SK-N-SH (cell line): ENCODE measurements at regions not wholly inside any gene's neighbourhood (a gene's known extent, or its start where the extent isn't known, plus 50 kb on each side); places are given as distances from the start of the nearest gene placed in this dataset.

Experiments
- CTCF ChIA-PET: fragments of 300-600, 350-600 bp; formaldehyde crosslinking; extraction: SDS; loops from one replicate; lab custom pipeline; 2021; lab: Yijun Ruan, JAX
- POLR2A ChIA-PET: fragments of 350-600 bp; sonication (Branson Sonifier 250); formaldehyde crosslinking; extraction: SDS; loops from one replicate; lab custom pipeline; 2020; ENCODE audit warnings: antibody characterized with exemption, inconsistent platforms; lab: Yijun Ruan, JAX
- DNase-seq: peaks from one replicate; pipeline ENCODE4 v3.0.0; 2012
- H2AFZ ChIP-seq: fragments of 200-600 bp; sonication (generic); 2 replicates; pipeline ENCODE4 v1.8.1; 2016; ENCODE audit warnings: antibody characterized with exemption, mild to moderate bottlenecking, low read depth
- H3F3A ChIP-seq: fragments of 200-600 bp; sonication (generic); replicated peaks from 2 replicates; pipeline ENCODE3; 2016; ENCODE audit warnings: antibody characterized with exemption, mild to moderate bottlenecking; ENCODE audit not compliant: insufficient read depth
- H3K27ac ChIP-seq, 2 experiments: fragments of 200-500 bp in 1 of 2; fragments of 200-600 bp in 1 of 2; sonication (Bioruptor generic) in 1 of 2; sonication (generic), shearing (Covaris generic) in 1 of 2; 2 replicates each; pipeline versions ENCODE4 v1.5.1 to v1.6.1; 2014 to 2016; ENCODE audit warnings: low read depth in 2 of 2, inconsistent platforms in 1 of 2, low read length in 1 of 2, mild to moderate bottlenecking in 1 of 2, mixed read lengths in 1 of 2
- H3K27me3 ChIP-seq: fragments of 200-600 bp; sonication (generic), shearing (Covaris generic); 2 replicates; pipeline ENCODE4 v1.6.1; 2016; ENCODE audit warnings: mixed run types; ENCODE audit not compliant: insufficient read depth
- H3K36me3 ChIP-seq, 2 experiments: fragments of 200-500 bp in 1 of 2; fragments of 200-600 bp in 1 of 2; sonication (Bioruptor generic) in 1 of 2; sonication (generic) in 1 of 2; replicated peaks in 1 of 2; 2 replicates each; pipeline versions ENCODE3 to v1.5.1; 2014 to 2016; ENCODE audit warnings: low read length in 1 of 2, mild to moderate bottlenecking in 1 of 2; ENCODE audit not compliant: insufficient read depth in 2 of 2, control insufficient read depth in 1 of 2
- H3K4me1 ChIP-seq, 2 experiments: fragments of 200-500 bp in 1 of 2; fragments of 200-600 bp in 1 of 2; sonication (Bioruptor generic) in 1 of 2; sonication (generic), shearing (Covaris generic) in 1 of 2; 2 replicates each; pipeline versions ENCODE4 v1.5.1 to v1.6.1; 2014 to 2016; ENCODE audit warnings: low read depth in 1 of 2, low read length in 1 of 2, mixed run types in 1 of 2; ENCODE audit not compliant: insufficient read depth in 2 of 2, control insufficient read depth in 1 of 2
- H3K4me2 ChIP-seq: fragments of 200-600 bp; sonication (generic), shearing (Covaris generic); 2 replicates; pipeline ENCODE4 v1.6.1; 2017; ENCODE audit warnings: mixed run types
- H3K4me3 ChIP-seq, 2 experiments: fragments of 200-500 bp in 1 of 2; fragments of 200-600 bp in 1 of 2; sonication (Bioruptor generic) in 1 of 2; sonication (generic), shearing (Covaris generic) in 1 of 2; 2 replicates each; pipeline versions ENCODE4 v1.5.1 to v1.8.1; 2014 to 2016; ENCODE audit warnings: low read depth in 2 of 2, inconsistent platforms in 1 of 2, low read length in 1 of 2, mild to moderate bottlenecking in 1 of 2, mixed read lengths in 1 of 2, moderate library complexity in 1 of 2
- H3K79me2 ChIP-seq: fragments of 200-600 bp; sonication (generic); 2 replicates; pipeline ENCODE4 v1.8.1; 2017; ENCODE audit warnings: mild to moderate bottlenecking; ENCODE audit not compliant: insufficient read depth
- H3K9ac ChIP-seq: fragments of 200-600 bp; sonication (generic); 2 replicates; pipeline ENCODE4 v1.6.1; 2017; ENCODE audit warnings: mixed run types
- H3K9me2 ChIP-seq: fragments of 200-600 bp; sonication (generic); 2 replicates; pipeline ENCODE4 v1.6.1; 2017; ENCODE audit warnings: mixed run types
- H3K9me3 ChIP-seq: fragments of 200-600 bp; sonication (generic); 2 replicates; pipeline ENCODE4 v1.6.1; 2017; ENCODE audit warnings: mixed run types, mild to moderate bottlenecking, moderate library complexity
- H4K20me1 ChIP-seq: fragments of 200-600 bp; sonication (generic); 2 replicates; pipeline ENCODE4 v1.6.1; 2017; ENCODE audit warnings: mild to moderate bottlenecking, mixed run types; ENCODE audit not compliant: insufficient read depth
- CHD2 ChIP-seq: fragments of 150-350 bp; IDR thresholded peaks from 2 replicates; pipeline ENCODE4 v1.6.1; 2018; ENCODE audit warnings: low read length; ENCODE audit not compliant: partially characterized antibody
- EP300 ChIP-seq, 2 experiments: IDR thresholded peaks; 2 replicates each; pipeline versions ENCODE4 v1.4.0 to v1.6.1; 2012; ENCODE audit warnings: borderline replicate concordance in 1 of 2, low read depth in 1 of 2, low read length in 1 of 2
- FOSL2 ChIP-seq: IDR thresholded peaks from 2 replicates; pipeline ENCODE4 v1.4.0; 2012; ENCODE audit warnings: low read depth, mild to moderate bottlenecking, moderate library complexity, borderline replicate concordance
- FOXJ3 ChIP-seq: sonication (generic); formaldehyde crosslinking; IDR thresholded peaks from 2 replicates; pipeline ENCODE4 v1.5.1; 2020; ENCODE audit warnings: mild to moderate bottlenecking, missing genetic modification reagents
- FOXM1 ChIP-seq: IDR thresholded peaks from 2 replicates; pipeline ENCODE4 v1.4.0; 2012; ENCODE audit warnings: low read depth, mild to moderate bottlenecking
- JUND ChIP-seq: IDR thresholded peaks from 2 replicates; pipeline ENCODE4 v1.4.0; 2012
- MEF2A ChIP-seq: IDR thresholded peaks from 2 replicates; pipeline ENCODE4 v1.4.0; 2012; ENCODE audit warnings: low read depth, borderline replicate concordance
- RAD21 ChIP-seq: IDR thresholded peaks from 2 replicates; pipeline ENCODE4 v1.6.1; 2012; ENCODE audit warnings: mild to moderate bottlenecking, low read length
- RCOR1 ChIP-seq: fragments of 150-350 bp; IDR thresholded peaks from 2 replicates; pipeline ENCODE4 v1.6.1; 2017; ENCODE audit warnings: antibody characterized with exemption, low read length
- RFX5 ChIP-seq: IDR thresholded peaks from 2 replicates; pipeline ENCODE4 v1.6.1; 2012; ENCODE audit warnings: mild to moderate bottlenecking, improper control_type of control experiment, low read length
- RXRA ChIP-seq: IDR thresholded peaks from 2 replicates; pipeline ENCODE4 v1.4.0; 2012; ENCODE audit warnings: low read depth, mild to moderate bottlenecking, borderline replicate concordance
- SIN3A ChIP-seq: IDR thresholded peaks from 2 replicates; pipeline ENCODE4 v1.6.1; 2012; ENCODE audit warnings: low read depth, mild to moderate bottlenecking, low read length, moderate library complexity, borderline replicate concordance
- SMC3 ChIP-seq: IDR thresholded peaks from 2 replicates; pipeline ENCODE4 v1.6.1; 2012; ENCODE audit warnings: low read depth, low read length, improper control_type of control experiment
- TAF1 ChIP-seq: IDR thresholded peaks from 2 replicates; pipeline ENCODE4 v1.6.1; 2012; ENCODE audit warnings: low read depth, mild to moderate bottlenecking, low read length, moderate library complexity, borderline replicate concordance
- TCF12 ChIP-seq: IDR thresholded peaks from 2 replicates; pipeline ENCODE4 v1.4.0; 2012
- TEAD4 ChIP-seq: IDR thresholded peaks from 2 replicates; pipeline ENCODE4 v1.4.0; 2012; ENCODE audit warnings: mild to moderate bottlenecking, borderline replicate concordance; ENCODE audit not compliant: insufficient read depth
- WGBS: methylation state at CpG from one replicate; pipeline ENCODE4 v1.1.6; 2017; ENCODE audit warnings: low lambda C conversion rate; 5-methylcytosine and 5-hydroxymethylcytosine counted together
- TF ChIP-seq, protein P1 (sequence below): IDR thresholded peaks from 2 replicates; pipeline ENCODE4 v1.4.0; 2012; ENCODE audit warnings: low read depth, borderline replicate concordance
- TF ChIP-seq, protein P2 (sequence below): IDR thresholded peaks from 2 replicates; pipeline ENCODE4; 2012
- TF ChIP-seq, protein P3 (sequence below): fragments of 200-600 bp; sonication (generic); IDR thresholded peaks from 2 replicates; pipeline ENCODE4 v1.6.1; 2017; ENCODE audit warnings: antibody characterized with exemption, mild to moderate bottlenecking, moderate library complexity
- TF ChIP-seq, protein P4 (sequence below): IDR thresholded peaks from 2 replicates; pipeline ENCODE4 v1.4.0; 2012; ENCODE audit warnings: low read depth

DNA sequence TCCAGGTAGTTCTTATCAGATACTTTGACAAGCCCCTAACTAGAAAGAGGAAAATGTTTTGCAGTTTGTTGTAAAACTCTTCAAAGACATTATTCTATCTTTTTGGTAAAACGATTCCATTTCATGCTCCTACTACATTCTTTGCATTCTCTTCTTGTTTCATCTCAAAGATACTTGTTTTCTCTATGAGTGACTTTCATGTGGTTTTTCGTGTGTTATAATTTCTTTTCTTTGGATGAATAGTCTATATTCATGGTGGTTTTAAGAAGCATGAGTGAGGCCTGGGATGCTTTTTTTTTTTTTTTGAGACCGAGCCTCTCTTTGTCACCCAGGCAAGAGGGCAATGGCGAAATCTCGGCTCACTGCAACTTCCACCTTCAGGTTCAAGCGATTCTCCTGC is 292.5 kb upstream of the LYZL1 start:
- Histone ChIP-seq H3K9me2 (no peaks in the 10 kb centered on the region), H2AFZ (no peak overlapping the region), H3K36me3 (no peaks in the 10 kb centered on the region), H4K20me1 (no peaks in the 10 kb centered on the region), H3K27me3 (no peaks in the 10 kb centered on the region), H3K27ac (no peak overlapping the region), H3F3A (peaks cover 1% of the 10 kb centered on the region), H3K9ac (no peak overlapping the region), H3K79me2 (no peaks in the 10 kb centered on the region), H3K9me3 (no peaks in the 10 kb centered on the region), H3K4me1 (no peaks in the 10 kb centered on the region; a peak in 1 of 4 replicates), H3K4me2 (no peak overlapping the region), H3K4me3 (no peak overlapping the region)
- WGBS = 70% methylated on average over 6 of the region's 6 CpGs
- ChIA-PET POLR2A (no interaction called here), CTCF (no interaction called here)
- DNase-seq = no peak
- TF ChIP-seq, protein P1, sequence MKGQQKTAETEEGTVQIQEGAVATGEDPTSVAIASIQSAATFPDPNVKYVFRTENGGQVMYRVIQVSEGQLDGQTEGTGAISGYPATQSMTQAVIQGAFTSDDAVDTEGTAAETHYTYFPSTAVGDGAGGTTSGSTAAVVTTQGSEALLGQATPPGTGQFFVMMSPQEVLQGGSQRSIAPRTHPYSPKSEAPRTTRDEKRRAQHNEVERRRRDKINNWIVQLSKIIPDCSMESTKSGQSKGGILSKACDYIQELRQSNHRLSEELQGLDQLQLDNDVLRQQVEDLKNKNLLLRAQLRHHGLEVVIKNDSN = no peak
- TF ChIP-seq, protein P2, sequence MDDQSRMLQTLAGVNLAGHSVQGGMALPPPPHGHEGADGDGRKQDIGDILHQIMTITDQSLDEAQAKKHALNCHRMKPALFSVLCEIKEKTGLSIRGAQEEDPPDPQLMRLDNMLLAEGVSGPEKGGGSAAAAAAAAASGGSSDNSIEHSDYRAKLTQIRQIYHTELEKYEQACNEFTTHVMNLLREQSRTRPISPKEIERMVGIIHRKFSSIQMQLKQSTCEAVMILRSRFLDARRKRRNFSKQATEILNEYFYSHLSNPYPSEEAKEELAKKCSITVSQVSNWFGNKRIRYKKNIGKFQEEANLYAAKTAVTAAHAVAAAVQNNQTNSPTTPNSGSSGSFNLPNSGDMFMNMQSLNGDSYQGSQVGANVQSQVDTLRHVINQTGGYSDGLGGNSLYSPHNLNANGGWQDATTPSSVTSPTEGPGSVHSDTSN = no peak
- TF ChIP-seq, protein P3, sequence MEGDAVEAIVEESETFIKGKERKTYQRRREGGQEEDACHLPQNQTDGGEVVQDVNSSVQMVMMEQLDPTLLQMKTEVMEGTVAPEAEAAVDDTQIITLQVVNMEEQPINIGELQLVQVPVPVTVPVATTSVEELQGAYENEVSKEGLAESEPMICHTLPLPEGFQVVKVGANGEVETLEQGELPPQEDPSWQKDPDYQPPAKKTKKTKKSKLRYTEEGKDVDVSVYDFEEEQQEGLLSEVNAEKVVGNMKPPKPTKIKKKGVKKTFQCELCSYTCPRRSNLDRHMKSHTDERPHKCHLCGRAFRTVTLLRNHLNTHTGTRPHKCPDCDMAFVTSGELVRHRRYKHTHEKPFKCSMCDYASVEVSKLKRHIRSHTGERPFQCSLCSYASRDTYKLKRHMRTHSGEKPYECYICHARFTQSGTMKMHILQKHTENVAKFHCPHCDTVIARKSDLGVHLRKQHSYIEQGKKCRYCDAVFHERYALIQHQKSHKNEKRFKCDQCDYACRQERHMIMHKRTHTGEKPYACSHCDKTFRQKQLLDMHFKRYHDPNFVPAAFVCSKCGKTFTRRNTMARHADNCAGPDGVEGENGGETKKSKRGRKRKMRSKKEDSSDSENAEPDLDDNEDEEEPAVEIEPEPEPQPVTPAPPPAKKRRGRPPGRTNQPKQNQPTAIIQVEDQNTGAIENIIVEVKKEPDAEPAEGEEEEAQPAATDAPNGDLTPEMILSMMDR = no peak
- TF ChIP-seq RAD21 (no peak), SIN3A (no peak), RXRA (no peak), SMC3 (no peak), JUND (no peak), TCF12 (no peak), CHD2 (no peak), RCOR1 (no peak), FOXM1 (no peak), FOSL2 (no peak), TEAD4 (no peak), MEF2A (no peak), TAF1 (no peak), EP300 (IDR thresholded peaks at IDR 0.05; ENCODE audit: borderline replicate concordance in 1 of 2, low read depth in 1 of 2, low read length in 1 of 2) (no peak), RFX5 (no peak), FOXJ3 (CRISPR knock-in tag) (no peak)
- TF ChIP-seq, protein P4, sequence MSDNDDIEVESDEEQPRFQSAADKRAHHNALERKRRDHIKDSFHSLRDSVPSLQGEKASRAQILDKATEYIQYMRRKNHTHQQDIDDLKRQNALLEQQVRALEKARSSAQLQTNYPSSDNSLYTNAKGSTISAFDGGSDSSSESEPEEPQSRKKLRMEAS = no peak
